Fibroblast of mammary gland (primary cell): ENCODE measurements at regions not wholly inside any gene's neighbourhood (a gene's known extent, or its start where the extent isn't known, plus 50 kb on each side); places are given as distances from the start of the nearest gene placed in this dataset.

Experiments used
- DNase-seq: peaks from one replicate; pipeline ENCODE4 v3.0.0-alpha.2; 2010; ENCODE audit warnings: low read depth
- H3K4me3 ChIP-seq: 2 replicates; pipeline ENCODE4 v1.5.1; 2011; ENCODE audit warnings: low read depth, mild to moderate bottlenecking, low read length, moderate library complexity; ENCODE audit not compliant: control insufficient read depth
- CTCF ChIP-seq: conservative IDR thresholded peaks from 2 replicates; pipeline ENCODE4 v1.5.1; 2011; ENCODE audit warnings: low read depth, low read length, inconsistent platforms; ENCODE audit not compliant: control insufficient read depth, insufficient read depth

DNA sequence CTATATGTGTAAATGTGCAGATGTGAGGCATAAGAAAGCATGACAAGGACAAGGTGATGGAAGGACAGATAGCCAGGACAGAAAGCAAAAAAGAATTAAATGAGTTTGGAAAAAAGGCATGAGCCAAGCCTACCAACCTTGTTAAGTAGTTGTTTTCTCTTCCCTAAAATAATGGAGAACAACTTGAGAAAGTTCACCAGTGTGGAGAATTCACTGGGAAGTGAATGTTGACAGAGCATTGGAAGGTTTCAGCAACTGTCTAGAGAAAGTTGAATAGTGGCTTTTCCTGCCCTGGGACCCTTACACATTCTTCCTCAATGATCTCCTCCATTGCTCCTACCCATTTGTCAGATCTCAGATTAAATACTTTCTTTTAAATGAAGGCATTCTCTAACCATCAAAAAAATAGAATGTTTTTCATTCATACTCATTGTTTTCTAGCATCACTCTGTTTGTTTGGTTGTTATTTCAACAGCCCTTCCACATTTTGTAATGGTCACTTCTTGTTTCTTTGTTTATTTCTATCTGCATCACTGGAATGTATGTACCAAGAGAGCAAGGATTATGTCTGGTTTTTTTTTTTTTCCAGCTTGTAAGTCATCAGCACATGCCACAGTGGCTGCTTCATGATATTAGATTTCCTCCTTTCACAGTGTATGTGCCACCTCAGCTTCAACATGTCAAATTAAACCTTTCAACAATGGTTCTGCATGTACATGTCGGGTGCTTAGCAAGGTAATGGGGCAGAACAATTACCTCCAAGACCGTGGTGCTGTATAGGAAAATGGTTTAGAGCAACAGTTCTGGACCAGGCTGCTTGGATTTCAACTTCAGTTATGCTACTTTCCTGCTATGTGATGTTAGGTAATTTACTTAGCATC is 586.0 kb upstream of the VRK2 start:
- DNase-seq: no peak

GRCh38 chr2:57461624-57462023 is 585.0 kb upstream of the VRK2 start:
- DNase-seq: no peak
- TF ChIP-seq CTCF: no peak
- H3K4me3 ChIP-seq: no peak overlapping the region

More for the DNA sequence above, 586.0 kb upstream of the VRK2 start:
- TF ChIP-seq CTCF: no peak
- H3K4me3 ChIP-seq: no peak overlapping the region

GRCh38 chr2:57465067-57465466 is 581.5 kb upstream of the VRK2 start:
- TF ChIP-seq CTCF: no peak
- H3K4me3 ChIP-seq: no peak overlapping the region
- no peak for DNase-seq

- no peak for TF ChIP-seq CTCF
- no peak overlapping the region for H3K4me3 ChIP-seq
- no peak for DNase-seq
Observed at GRCh38 chr2:57465967-57466366, 580.6 kb upstream of the VRK2 start.

- no peak for DNase-seq
- no peak overlapping the region for H3K4me3 ChIP-seq
- no peak for TF ChIP-seq CTCF
Observed at GRCh38 chr2:57475391-57475790, 571.2 kb upstream of the VRK2 start.

DNA sequence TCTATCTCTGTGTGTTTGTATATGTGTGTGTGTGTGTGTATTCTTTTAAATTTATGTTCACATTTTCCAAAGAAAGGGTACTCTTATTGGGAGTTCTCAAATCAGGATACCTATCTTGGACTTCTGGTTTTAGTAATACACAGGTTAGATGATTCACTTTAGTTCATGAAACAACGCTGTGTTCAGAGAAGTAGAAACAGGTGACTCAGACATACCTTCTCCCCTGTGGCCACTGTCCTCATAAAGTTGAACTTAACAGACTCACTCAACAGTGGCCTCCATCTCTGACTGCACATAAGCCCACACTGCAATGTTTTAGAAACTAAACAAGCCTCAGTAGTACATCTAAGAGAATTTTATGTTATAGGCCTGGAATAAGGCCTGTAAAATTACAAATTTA is 566.6 kb upstream of the VRK2 start:
- TF ChIP-seq CTCF: no peak
- H3K4me3 ChIP-seq: no peak overlapping the region

More for the DNA sequence above, 566.6 kb upstream of the VRK2 start:
- DNase-seq: no peak
